MG63 (cell line): ENCODE measurements at regions not wholly inside any gene's neighbourhood (a gene's known extent, or its start where the extent isn't known, plus 50 kb on each side); places are given as distances from the start of the nearest gene placed in this dataset.

Experiments used
- DNase-seq: peaks from one replicate; pipeline ENCODE4 v3.0.0-alpha.2; 2020
- H3K27me3 ChIP-seq: fragments of 250-450 bp; sonication (Bioruptor Pico); 2 replicates; pipeline ENCODE4 v1.5.1; 2020; ENCODE audit warnings: mild to moderate bottlenecking, moderate library complexity
- H3K36me3 ChIP-seq: fragments of 250-450 bp; sonication (Bioruptor Pico); 2 replicates; pipeline ENCODE4 v1.5.1; 2020; ENCODE audit warnings: mild to moderate bottlenecking, moderate library complexity
- H3K4me3 ChIP-seq: fragments of 250-450 bp; sonication (Bioruptor Pico); 2 replicates; pipeline ENCODE4 v1.5.1; 2020; ENCODE audit warnings: mild to moderate bottlenecking, moderate library complexity
- H3K9me3 ChIP-seq: fragments of 250-450 bp; sonication (Bioruptor Pico); 2 replicates; pipeline ENCODE4 v1.5.1; 2020; ENCODE audit warnings: mild to moderate bottlenecking, moderate library complexity

- Histone ChIP-seq H3K27me3 (no peaks in the 10 kb centered on the region), H3K36me3 (no peaks in the 10 kb centered on the region), H3K9me3 (no peaks in the 10 kb centered on the region), H3K4me3 (no peak overlapping the region)
- no peak for DNase-seq
Measured at GRCh38 chr6:163718537-163718936, 304.0 kb downstream of the QKI start.

DNA sequence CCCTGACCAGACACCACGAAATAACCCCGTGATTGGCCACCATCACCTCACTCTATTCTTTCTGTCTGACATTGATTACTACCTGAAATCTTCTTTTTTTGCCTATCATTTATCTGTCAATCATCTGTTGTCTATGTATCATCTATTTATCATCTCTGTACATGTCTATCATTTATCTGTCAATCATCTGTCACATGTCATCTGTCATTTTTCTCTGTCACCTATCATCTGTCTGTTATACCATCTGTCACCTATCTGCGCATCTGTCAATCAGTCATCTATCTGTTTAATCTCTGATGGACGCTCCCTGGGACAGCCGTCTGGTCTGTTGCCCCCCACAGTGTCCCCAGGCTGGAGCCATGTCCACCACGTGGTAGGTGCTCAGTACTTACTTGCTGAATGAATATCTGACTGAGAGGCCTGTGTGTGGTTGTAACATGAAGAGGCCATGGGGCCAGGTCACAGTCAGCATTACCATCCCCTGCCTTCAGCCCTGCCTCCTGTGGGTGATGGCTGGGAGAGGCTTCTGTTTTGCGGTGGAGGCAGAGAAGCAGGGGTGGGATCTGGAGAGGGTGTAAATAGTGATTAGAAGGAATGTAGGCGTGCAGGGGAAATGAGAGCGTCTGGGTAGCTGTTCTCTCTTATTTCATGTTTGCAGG, 302.7 kb downstream of the QKI start:
- no peak overlapping the region for H3K4me3 ChIP-seq
- no peak for DNase-seq
- H3K27me3 ChIP-seq, result no peaks in the 10 kb centered on the region
- no peaks in the 10 kb centered on the region for H3K36me3 ChIP-seq
- no peaks in the 10 kb centered on the region for H3K9me3 ChIP-seq

DNA sequence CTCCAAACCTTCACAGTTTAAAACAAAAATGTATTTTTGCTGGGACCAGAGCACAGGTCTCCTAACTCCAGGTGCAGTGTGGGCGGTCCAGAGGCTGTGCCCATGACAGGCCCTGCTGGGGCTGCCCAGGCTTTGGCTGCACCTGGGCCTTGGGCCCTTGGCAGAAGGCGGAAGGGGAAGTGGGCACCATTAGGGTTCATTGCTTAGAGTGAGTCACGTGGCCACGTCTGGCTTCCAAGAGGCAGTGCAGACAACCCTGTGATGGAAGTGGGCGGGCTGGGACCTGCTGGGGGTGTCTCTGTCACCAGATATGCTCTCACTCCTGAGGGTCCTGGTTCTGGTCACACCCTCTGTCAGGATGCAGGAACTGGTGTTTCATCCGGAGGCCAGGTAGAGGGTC, 302.2 kb downstream of the QKI start:
- H3K27me3 ChIP-seq, result no peaks in the 10 kb centered on the region
- H3K9me3 ChIP-seq, result no peaks in the 10 kb centered on the region
- H3K36me3 ChIP-seq, result no peaks in the 10 kb centered on the region
- no peak overlapping the region for H3K4me3 ChIP-seq
- peak; percentile 10 for DNase-seq

DNA sequence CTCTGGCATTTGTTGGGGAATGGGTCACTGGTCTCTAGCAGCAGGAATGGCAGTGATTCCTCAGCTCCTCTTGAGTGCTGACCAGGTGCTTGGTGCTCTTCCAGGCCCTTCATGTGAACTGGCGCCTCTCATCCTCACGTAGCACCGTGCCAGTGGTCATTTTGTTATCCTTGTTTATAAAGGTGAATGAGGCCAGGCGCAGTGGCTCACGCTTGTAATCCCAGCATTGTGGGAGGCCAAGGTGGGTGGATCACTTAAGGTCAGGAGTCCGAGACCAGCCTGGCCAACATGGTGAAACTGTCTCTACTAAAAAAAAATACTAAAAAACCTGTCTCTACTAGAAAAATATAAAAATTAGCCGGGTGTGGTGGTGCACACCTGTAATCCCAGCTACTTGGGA, 301.3 kb downstream of the QKI start:
- no peak overlapping the region for H3K4me3 ChIP-seq
- H3K27me3 ChIP-seq, result no peaks in the 10 kb centered on the region
- no peaks in the 10 kb centered on the region for H3K36me3 ChIP-seq

GRCh38 chr6:163714179-163714578, 299.7 kb downstream of the QKI start:
- no peak for DNase-seq
- no peaks in the 10 kb centered on the region for H3K9me3 ChIP-seq
- H3K36me3 ChIP-seq, result no peaks in the 10 kb centered on the region
- no peaks in the 10 kb centered on the region for H3K27me3 ChIP-seq
- no peak overlapping the region for H3K4me3 ChIP-seq

More for the DNA sequence above, 301.3 kb downstream of the QKI start:
- no peak for DNase-seq
- no peaks in the 10 kb centered on the region for H3K9me3 ChIP-seq

GRCh38 chr6:163712981-163713380, 298.5 kb downstream of the QKI start:
- H3K9me3 ChIP-seq, result no peaks in the 10 kb centered on the region
- H3K36me3 ChIP-seq, result no peaks in the 10 kb centered on the region
- H3K4me3 ChIP-seq, result no peak overlapping the region
- H3K27me3 ChIP-seq, result no peaks in the 10 kb centered on the region
- no peak for DNase-seq

GRCh38 chr6:163712566-163712961, 298.0 kb downstream of the QKI start:
- no peaks in the 10 kb centered on the region for H3K36me3 ChIP-seq
- H3K27me3 ChIP-seq, result no peaks in the 10 kb centered on the region
- no peak overlapping the region for H3K4me3 ChIP-seq
- H3K9me3 ChIP-seq, result no peaks in the 10 kb centered on the region
- no peak for DNase-seq

GRCh38 chr6:163711615-163712565, 297.4 kb downstream of the QKI start:
- H3K27me3 ChIP-seq, result no peaks in the 10 kb centered on the region
- no peaks in the 10 kb centered on the region for H3K36me3 ChIP-seq
- H3K9me3 ChIP-seq, result no peaks in the 10 kb centered on the region
- peak; percentile 23 for DNase-seq
- no peak overlapping the region for H3K4me3 ChIP-seq

GRCh38 chr6:163710532-163711470, 296.3 kb downstream of the QKI start:
- H3K4me3 ChIP-seq, result no peak overlapping the region
- no peaks in the 10 kb centered on the region for H3K27me3 ChIP-seq
- no peak for DNase-seq
- H3K9me3 ChIP-seq, result no peaks in the 10 kb centered on the region
- no peaks in the 10 kb centered on the region for H3K36me3 ChIP-seq

DNA sequence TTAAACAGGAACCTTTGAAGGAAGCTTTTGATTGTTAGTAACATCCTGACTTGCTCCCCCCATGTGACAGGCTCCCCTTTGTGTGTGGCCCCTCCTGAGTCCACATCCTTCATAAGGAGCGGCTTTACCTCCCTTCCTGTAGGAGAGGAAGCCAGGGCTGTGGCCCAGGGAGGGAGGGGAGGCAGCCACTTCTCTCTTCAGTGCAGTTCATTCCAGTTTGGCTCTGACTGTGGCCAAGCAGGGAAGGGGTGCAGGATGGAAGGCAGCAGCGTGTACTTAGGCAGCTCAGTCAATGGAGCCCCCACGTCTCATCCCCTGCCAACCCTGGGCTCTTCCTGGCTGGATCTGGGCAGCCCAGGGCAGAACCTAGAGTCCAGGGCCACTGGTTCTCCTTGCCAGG, 295.2 kb downstream of the QKI start:
- no peaks in the 10 kb centered on the region for H3K27me3 ChIP-seq
- no peak for DNase-seq
- no peaks in the 10 kb centered on the region for H3K36me3 ChIP-seq
- no peaks in the 10 kb centered on the region for H3K9me3 ChIP-seq
- H3K4me3 ChIP-seq, result no peak overlapping the region

- Histone ChIP-seq H3K36me3 (no peaks in the 10 kb centered on the region), H3K4me3 (no peak overlapping the region), H3K27me3 (no peaks in the 10 kb centered on the region), H3K9me3 (no peaks in the 10 kb centered on the region)
- no peak for DNase-seq
Measured at GRCh38 chr6:163709255-163709654, 294.7 kb downstream of the QKI start.

GRCh38 chr6:163708466-163708865, 293.9 kb downstream of the QKI start:
- no peak overlapping the region for H3K4me3 ChIP-seq
- DNase-seq, result no peak
- H3K36me3 ChIP-seq, result no peaks in the 10 kb centered on the region
- no peaks in the 10 kb centered on the region for H3K9me3 ChIP-seq
- no peaks in the 10 kb centered on the region for H3K27me3 ChIP-seq

GRCh38 chr6:163707387-163708355, 293.2 kb downstream of the QKI start:
- Histone ChIP-seq H3K4me3 (no peak overlapping the region), H3K9me3 (no peaks in the 10 kb centered on the region), H3K36me3 (no peaks in the 10 kb centered on the region), H3K27me3 (no peaks in the 10 kb centered on the region)
- DNase-seq, result no peak

DNA sequence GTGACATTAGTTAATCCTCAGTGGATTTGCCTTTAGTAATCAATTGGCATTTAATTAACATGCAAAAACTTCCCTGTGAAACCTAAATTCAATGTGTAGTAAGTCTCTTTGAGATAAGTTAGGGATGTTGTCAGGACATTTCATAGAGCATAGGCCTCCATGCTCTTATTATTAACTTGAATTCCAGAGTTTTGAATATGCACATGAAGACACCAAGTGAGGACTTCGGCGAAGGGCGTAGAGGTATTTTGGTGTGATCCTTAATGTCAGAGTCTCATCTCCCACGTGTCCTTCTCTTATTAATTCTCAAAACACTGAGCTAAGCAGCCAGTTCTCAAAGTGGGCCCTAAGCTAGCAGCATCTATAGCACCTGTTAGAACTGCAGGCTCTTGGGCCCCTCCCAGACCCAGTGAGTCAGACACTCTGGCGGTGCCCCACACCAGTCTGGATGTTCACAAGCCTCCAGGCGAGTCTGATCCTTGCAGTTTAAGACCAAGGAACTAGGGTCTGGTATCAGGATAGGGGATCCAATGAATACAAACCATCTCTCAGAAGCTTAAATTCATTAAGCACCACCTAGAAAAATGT, 292.1 kb downstream of the QKI start:
- Histone ChIP-seq H3K4me3 (no peak overlapping the region), H3K36me3 (no peaks in the 10 kb centered on the region), H3K27me3 (no peaks in the 10 kb centered on the region), H3K9me3 (no peaks in the 10 kb centered on the region)
- DNase-seq, result peak; percentile 26

GRCh38 chr6:163705923-163706322, 291.4 kb downstream of the QKI start:
- no peak for DNase-seq
- Histone ChIP-seq H3K9me3 (no peaks in the 10 kb centered on the region), H3K27me3 (no peaks in the 10 kb centered on the region), H3K4me3 (no peak overlapping the region), H3K36me3 (no peaks in the 10 kb centered on the region)

DNA sequence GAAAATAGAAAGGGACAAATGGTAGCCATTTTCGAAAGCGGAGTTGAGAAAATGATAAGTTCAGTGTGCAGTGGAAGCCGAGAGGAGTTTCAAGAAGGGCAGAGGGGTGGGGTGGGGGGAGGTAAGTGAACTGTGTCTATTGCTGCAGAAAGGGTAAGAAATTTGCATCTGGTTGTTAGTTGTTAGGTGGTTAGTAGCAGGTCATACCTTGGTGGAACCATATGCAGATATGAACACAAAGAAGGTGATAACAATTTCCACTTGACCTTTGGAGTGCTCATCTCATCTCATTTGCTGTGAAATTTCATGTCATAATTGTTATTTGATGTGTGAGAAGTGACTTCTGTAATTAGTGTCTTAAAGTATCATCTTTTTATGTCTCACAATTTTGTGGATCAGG, 288.2 kb downstream of the QKI start:
- Histone ChIP-seq H3K9me3 (no peaks in the 10 kb centered on the region), H3K4me3 (no peak overlapping the region), H3K27me3 (no peaks in the 10 kb centered on the region), H3K36me3 (no peaks in the 10 kb centered on the region)
- DNase-seq, result no peak
